Astrocyte (in vitro differentiated cells and primary cell): ENCODE measurements at regions not wholly inside any gene's neighbourhood (a gene's known extent, or its start where the extent isn't known, plus 50 kb on each side); places are given as distances from the start of the nearest gene placed in this dataset.

Experiments
- EZH2 ChIP-seq: IDR thresholded peaks from 2 replicates; pipeline ENCODE4 v1.6.1; 2012; ENCODE audit warnings: mild to moderate bottlenecking, low read length, inconsistent platforms; ENCODE audit not compliant: insufficient read depth
- TF ChIP-seq, protein P1 (sequence below): IDR thresholded peaks from 2 replicates; pipeline ENCODE4 v1.5.1; 2011; ENCODE audit warnings: low read depth, mild to moderate bottlenecking, inconsistent platforms, low read length, moderate library complexity; ENCODE audit not compliant: insufficient read depth

DNA sequence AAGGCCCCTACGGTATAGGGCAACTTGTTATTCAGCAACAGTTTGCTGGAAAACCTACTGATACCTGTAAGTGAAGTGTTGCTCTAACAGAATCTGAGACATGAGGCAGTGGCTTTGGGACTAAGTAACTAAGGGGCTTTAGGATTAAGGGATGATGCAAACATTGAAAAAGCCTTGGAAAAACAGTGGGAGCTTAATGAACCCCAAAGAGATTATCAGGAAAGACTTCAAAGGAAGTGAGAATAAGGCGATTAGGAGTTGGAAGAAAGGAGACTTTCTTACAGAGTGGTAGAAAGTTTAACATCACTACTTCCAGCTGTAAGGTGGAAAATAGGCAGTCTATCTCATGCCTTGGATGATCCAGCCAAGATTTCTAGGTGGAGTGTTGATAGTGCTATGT is 158.2 kb upstream of the TRIB2 start:
- TF ChIP-seq, protein P1, sequence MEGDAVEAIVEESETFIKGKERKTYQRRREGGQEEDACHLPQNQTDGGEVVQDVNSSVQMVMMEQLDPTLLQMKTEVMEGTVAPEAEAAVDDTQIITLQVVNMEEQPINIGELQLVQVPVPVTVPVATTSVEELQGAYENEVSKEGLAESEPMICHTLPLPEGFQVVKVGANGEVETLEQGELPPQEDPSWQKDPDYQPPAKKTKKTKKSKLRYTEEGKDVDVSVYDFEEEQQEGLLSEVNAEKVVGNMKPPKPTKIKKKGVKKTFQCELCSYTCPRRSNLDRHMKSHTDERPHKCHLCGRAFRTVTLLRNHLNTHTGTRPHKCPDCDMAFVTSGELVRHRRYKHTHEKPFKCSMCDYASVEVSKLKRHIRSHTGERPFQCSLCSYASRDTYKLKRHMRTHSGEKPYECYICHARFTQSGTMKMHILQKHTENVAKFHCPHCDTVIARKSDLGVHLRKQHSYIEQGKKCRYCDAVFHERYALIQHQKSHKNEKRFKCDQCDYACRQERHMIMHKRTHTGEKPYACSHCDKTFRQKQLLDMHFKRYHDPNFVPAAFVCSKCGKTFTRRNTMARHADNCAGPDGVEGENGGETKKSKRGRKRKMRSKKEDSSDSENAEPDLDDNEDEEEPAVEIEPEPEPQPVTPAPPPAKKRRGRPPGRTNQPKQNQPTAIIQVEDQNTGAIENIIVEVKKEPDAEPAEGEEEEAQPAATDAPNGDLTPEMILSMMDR = no peak
- TF ChIP-seq EZH2 = no peak
